Hepatocyte (in vitro differentiated cells): ENCODE measurements at regions not wholly inside any gene's neighbourhood (a gene's known extent, or its start where the extent isn't known, plus 50 kb on each side); places are given as distances from the start of the nearest gene placed in this dataset.

Experiments
- CTCF ChIP-seq: fragments of 200-600 bp; sonication (generic); IDR thresholded peaks from 2 replicates; pipeline ENCODE4 v1.5.1; 2016; ENCODE audit warnings: antibody characterized with exemption, mild to moderate bottlenecking; ENCODE audit not compliant: poor library complexity
- EZH2 ChIP-seq: fragments of 200-600 bp; sonication (generic); IDR thresholded peaks from 2 replicates; pipeline ENCODE4 v1.6.1; 2016; ENCODE audit warnings: antibody characterized with exemption, mild to moderate bottlenecking, borderline replicate concordance

DNA sequence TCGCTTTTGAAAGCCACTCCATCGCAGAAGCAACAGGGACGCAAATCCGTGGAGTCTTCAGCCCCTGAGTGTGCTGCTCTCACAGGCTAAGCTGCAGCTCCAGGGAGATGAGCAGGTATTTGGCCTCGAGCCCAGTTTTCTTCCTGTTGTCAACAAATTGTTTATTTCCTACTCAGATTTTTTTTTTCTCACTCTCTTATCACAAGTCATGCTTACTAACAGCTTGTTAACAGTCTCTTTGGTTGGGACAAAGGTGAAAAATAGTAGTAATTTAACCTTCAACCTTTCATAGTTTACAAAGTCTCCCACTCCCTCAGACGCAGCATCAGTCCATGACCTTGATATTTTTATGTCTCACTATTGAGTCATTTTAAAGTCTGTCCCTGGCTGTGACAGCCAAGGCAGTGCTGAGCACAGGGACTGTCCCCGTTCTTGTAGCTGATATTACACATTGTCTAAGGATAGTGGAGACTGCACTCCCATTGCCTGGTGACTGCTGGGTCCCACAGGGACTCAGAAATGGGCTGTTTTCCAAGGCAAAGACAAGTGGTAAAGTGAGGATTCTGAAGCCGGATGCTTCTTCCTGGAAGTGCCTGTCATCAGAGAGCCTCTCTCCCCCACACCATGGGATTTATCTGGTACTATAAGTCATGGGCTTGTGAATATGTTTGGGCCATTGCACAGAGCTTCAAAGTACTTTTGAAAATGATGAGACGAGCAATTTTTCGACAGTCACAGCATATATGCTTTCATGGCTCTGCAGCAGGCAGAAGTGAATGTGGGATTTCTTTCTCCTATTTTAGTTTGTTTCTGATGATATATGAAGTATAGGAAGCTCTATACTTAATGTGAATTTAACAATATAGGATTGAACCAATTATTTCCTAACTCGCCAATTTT lies 59.8 kb upstream of the UNC13C start:
- TF ChIP-seq CTCF (no peak), EZH2 (no peak)
